ENCODE measurements at regions not wholly inside any gene's neighbourhood (a gene's known extent, or its start where the extent isn't known, plus 50 kb on each side); places are given as distances from the start of the nearest gene placed in this dataset.
"Not testable (repeated sequence)": the region's sequence is repeated elsewhere in the genome, so short reads cannot be mapped to it uniquely, and the experiment has no call there.

- not testable (repeated sequence) for TF ChIP-seq POLR2AphosphoS5, POLR2A (IDR thresholded peaks at IDR 0.05; ENCODE audit: low read depth, low read length)
Measured at GRCh38 chr7:16255952-16256351, 165.4 kb downstream of the CRPPA start.

Measured in GM12892 (cell line).